Upper lobe of left lung (tissue), 6 donors: ENCODE measurements at regions not wholly inside any gene's neighbourhood (a gene's known extent, or its start where the extent isn't known, plus 50 kb on each side); places are given as distances from the start of the nearest gene placed in this dataset.

Experiments
- ATAC-seq, 2 donors: fragments of 200-7000 bp; cut with Tn5 transposase; one replicate each; pipeline ENCODE4 v1.9.1; 2022; ENCODE audit warnings: mild to moderate bottlenecking in 2 of 2, moderate library complexity in 2 of 2; ENCODE audit not compliant: low FRiP score in 2 of 2
- DNase-seq, 2 donors: peaks; one replicate each; pipeline ENCODE4 v3.0.0-alpha.2; 2019 to 2020
- H3K27ac ChIP-seq, 4 donors: fragments of 200-600 bp; sonication (generic); one replicate each; pipeline ENCODE4 v1.5.1; 2016 to 2019
- H3K27me3 ChIP-seq, 4 donors: fragments of 200-600 bp; sonication (generic); one replicate each; pipeline ENCODE4 v1.5.1; 2017 to 2019
- H3K36me3 ChIP-seq, 4 donors: fragments of 200-600 bp; sonication (generic); one replicate each; pipeline ENCODE4 v1.5.1; 2016 to 2019
- H3K4me1 ChIP-seq, 4 donors: fragments of 200-600 bp; sonication (generic); one replicate each; pipeline ENCODE4 v1.5.1; 2018 to 2019
- H3K4me3 ChIP-seq, 4 donors: fragments of 200-600 bp; sonication (generic); one replicate each; pipeline ENCODE4 v1.5.1; 2017 to 2019; ENCODE audit warnings: mild to moderate bottlenecking in 2 of 4, moderate library complexity in 1 of 4
- H3K9me3 ChIP-seq, 4 donors: fragments of 200-600 bp; sonication (generic); one replicate each; pipeline ENCODE4 v1.5.1; 2018 to 2019
- CTCF ChIP-seq, 6 experiments: fragments of 450-650 bp in 4 of 6; fragments of 200-600 bp in 2 of 6; sonication (generic) in 2 of 6; IDR thresholded peaks; one replicate each; pipeline ENCODE4 v1.5.1; 2016 to 2019; ENCODE audit warnings: antibody characterized with exemption in 6 of 6
- EP300 ChIP-seq, 4 donors: sonication (generic); formaldehyde crosslinking; IDR thresholded peaks; one replicate each; pipeline ENCODE4 v1.5.1; 2017; ENCODE audit warnings: antibody characterized with exemption in 4 of 4, control low read depth in 2 of 4
- POLR2A ChIP-seq, 4 donors: fragments of 450-650 bp; IDR thresholded peaks; one replicate each; pipeline ENCODE4 v1.5.1; 2016 to 2017; ENCODE audit warnings: antibody characterized with exemption in 4 of 4, mild to moderate bottlenecking in 2 of 4
- POLR2AphosphoS5 ChIP-seq, 2 donors: sonication (generic); formaldehyde crosslinking; IDR thresholded peaks; one replicate each; pipeline ENCODE4 v1.5.1; 2017; ENCODE audit warnings: antibody characterized with exemption in 2 of 2
- WGBS, 2 donors: methylation state at CpG; one replicate each; pipeline ENCODE4 v1.1.5; 2017 to 2018; 5-methylcytosine and 5-hydroxymethylcytosine counted together
- donor health status: DM: no; HTN: no; CAD: no; lungs with moderate emphysema.
- donor health status: DM: no; HTN: yes; CAD: no; lungs with severe emphysema.

- Histone ChIP-seq H3K27ac (no peak overlapping the region), H3K27me3 (no peaks in the 10 kb centered on the region), H3K36me3 (no peaks in the 10 kb centered on the region), H3K9me3 (no peaks in the 10 kb centered on the region), H3K4me3 (no peak overlapping the region), H3K4me1 (no peaks in the 10 kb centered on the region)
- DNase-seq (no peak), ATAC-seq (no peak)
- 76 to 86% methylated on average over 1 of the region's 1 CpG for WGBS, 2 donors
- TF ChIP-seq EP300 (IDR thresholded peaks at IDR 0.05) = no peak
These were observed 466.6 kb upstream of the IGFBP3 start for GRCh38 chr7:46387646-46388045.

GRCh38 chr7:46386428-46387399 lies 465.6 kb upstream of the IGFBP3 start:
- Histone ChIP-seq H3K4me1 (no peaks in the 10 kb centered on the region), H3K9me3 (no peaks in the 10 kb centered on the region), H3K27me3 (no peaks in the 10 kb centered on the region), H3K4me3 (no peak overlapping the region), H3K36me3 (no peaks in the 10 kb centered on the region), H3K27ac (no peak overlapping the region)
- no peak for ATAC-seq
- TF ChIP-seq CTCF (IDR thresholded peaks at IDR 0.05) (no peak), POLR2AphosphoS5 (IDR thresholded peaks at IDR 0.05) (no peak), EP300 (IDR thresholded peaks at IDR 0.05) (no peak), POLR2A (IDR thresholded peaks at IDR 0.05) (no peak)
- 76 to 78% methylated on average over 6 of the region's 6 CpGs for WGBS, 2 donors
- no peak for DNase-seq

GRCh38 chr7:46385662-46386309 lies 464.7 kb upstream of the IGFBP3 start:
- ATAC-seq (peak in 1 of 2 donors; percentile 68), DNase-seq (no peak)
- H3K4me1 ChIP-seq = no peaks in the 10 kb centered on the region
- no peaks in the 10 kb centered on the region for H3K27me3 ChIP-seq
- H3K9me3 ChIP-seq = no peaks in the 10 kb centered on the region
- no peak overlapping the region for H3K4me3 ChIP-seq
- no peaks in the 10 kb centered on the region for H3K36me3 ChIP-seq
- no peak for TF ChIP-seq EP300 (IDR thresholded peaks at IDR 0.05)
- no peak for TF ChIP-seq POLR2A (IDR thresholded peaks at IDR 0.05)
- no peak for TF ChIP-seq POLR2AphosphoS5 (IDR thresholded peaks at IDR 0.05)
- no peak for TF ChIP-seq CTCF (IDR thresholded peaks at IDR 0.05)
- H3K27ac ChIP-seq = no peak overlapping the region

- no peaks in the 10 kb centered on the region for H3K4me1 ChIP-seq
- no peak for DNase-seq
- TF ChIP-seq CTCF (IDR thresholded peaks at IDR 0.05) = no peak
- no peak for TF ChIP-seq POLR2A (IDR thresholded peaks at IDR 0.05)
- TF ChIP-seq EP300 (IDR thresholded peaks at IDR 0.05) = no peak
- no peak for TF ChIP-seq POLR2AphosphoS5 (IDR thresholded peaks at IDR 0.05)
These were observed 462.5 kb upstream of the IGFBP3 start for GRCh38 chr7:46383605-46384004.

GRCh38 chr7:46369933-46370654 lies 449.0 kb upstream of the IGFBP3 start:
- ATAC-seq (no peak), DNase-seq (no peak)
- Histone ChIP-seq H3K27ac (no peak overlapping the region), H3K27me3 (no peaks in the 10 kb centered on the region), H3K4me1 (no peaks in the 10 kb centered on the region), H3K4me3 (no peak overlapping the region), H3K36me3 (no peaks in the 10 kb centered on the region), H3K9me3 (no peaks in the 10 kb centered on the region)
- WGBS, 2 donors = 58 to 67% methylated on average over 5 of the region's 5 CpGs
- TF ChIP-seq POLR2A (IDR thresholded peaks at IDR 0.05) = no peak
- TF ChIP-seq EP300 (IDR thresholded peaks at IDR 0.05) = no peak
- TF ChIP-seq CTCF (IDR thresholded peaks at IDR 0.05) = no peak
- no peak for TF ChIP-seq POLR2AphosphoS5 (IDR thresholded peaks at IDR 0.05)

More at GRCh38 chr7:46383605-46384004, 462.5 kb upstream of the IGFBP3 start:
- no peak for ATAC-seq
- no peaks in the 10 kb centered on the region for H3K27me3 ChIP-seq
- no peaks in the 10 kb centered on the region for H3K36me3 ChIP-seq
- no peaks in the 10 kb centered on the region for H3K9me3 ChIP-seq
- H3K4me3 ChIP-seq = no peak overlapping the region
- no peak overlapping the region for H3K27ac ChIP-seq
- 79 to 81% methylated on average over 2 of the region's 2 CpGs for WGBS, 2 donors
